Thoracic aorta (tissue), 2 donors: ENCODE measurements at regions not wholly inside any gene's neighbourhood (a gene's known extent, or its start where the extent isn't known, plus 50 kb on each side); places are given as distances from the start of the nearest gene placed in this dataset.

ENCODE experiments used
- ATAC-seq: fragments of 150-250 bp; one replicate; pipeline ENCODE4 v1.8.0; 2017; ENCODE audit warnings: low read depth; ENCODE audit not compliant: insufficient number of reproducible peaks, low FRiP score
- DNase-seq: peaks from one replicate; pipeline ENCODE4 v3.0.0-alpha.2; 2020; ENCODE audit warnings: low spot score
- H3K27ac ChIP-seq, 2 donors: fragments of 200-600 bp; sonication (generic); 1 replicate in 1 of 2; 2 replicates in 1 of 2; pipeline ENCODE4 v1.5.1; 2016; ENCODE audit warnings: mild to moderate bottlenecking in 2 of 2, moderate library complexity in 2 of 2
- H3K27me3 ChIP-seq: fragments of 200-600 bp; sonication (generic); replicated peaks from 2 replicates; pipeline ENCODE4 v1.6.0; 2016; ENCODE audit warnings: mild to moderate bottlenecking; ENCODE audit not compliant: insufficient read depth
- H3K36me3 ChIP-seq: fragments of 200-600 bp; sonication (generic); one replicate; pipeline ENCODE4 v1.5.1; 2016
- H3K4me1 ChIP-seq, 2 donors: fragments of 200-600 bp; sonication (generic); 1 replicate in 1 of 2; 2 replicates in 1 of 2; pipeline versions ENCODE4 v1.5.1 to v1.6.0; 2016; ENCODE audit warnings: low read depth in 2 of 2, mild to moderate bottlenecking in 1 of 2; ENCODE audit not compliant: control insufficient read depth in 1 of 2
- H3K4me3 ChIP-seq: fragments of 200-600 bp; sonication (generic); 2 replicates; pipeline ENCODE4 v1.5.1; 2016; ENCODE audit warnings: mild to moderate bottlenecking
- H3K9me3 ChIP-seq: fragments of 200-600 bp; sonication (generic); 2 replicates; pipeline ENCODE4 v1.5.1; 2016
- TF ChIP-seq, protein P1 (sequence below): fragments of 200-600 bp; sonication (generic); IDR thresholded peaks from one replicate; pipeline ENCODE4 v1.5.1; 2019; ENCODE audit warnings: antibody characterized with exemption

DNA sequence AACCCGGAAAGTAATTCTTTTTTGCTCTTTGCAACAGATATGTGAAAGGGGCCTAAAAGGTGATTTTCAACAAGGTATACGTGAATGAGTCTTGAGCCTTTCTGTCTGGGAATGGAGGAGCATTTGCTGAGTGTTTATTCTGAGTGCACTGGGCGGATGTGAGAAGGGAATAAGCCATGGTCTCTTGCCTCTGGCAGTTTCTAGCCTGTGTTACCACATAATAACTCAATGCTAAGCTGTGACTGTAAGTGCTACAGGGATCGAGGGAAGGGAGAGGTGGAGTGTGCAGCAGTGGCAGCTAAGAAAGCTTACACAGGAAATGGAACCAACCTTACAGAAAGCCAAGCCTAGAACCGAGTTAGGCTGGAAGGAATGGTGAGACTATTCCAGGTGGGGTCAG is 444.3 kb downstream of the SLC4A3 start:
- ATAC-seq (no peak), DNase-seq (no peak)
- Histone ChIP-seq H3K36me3 (no peaks in the 10 kb centered on the region), H3K4me3 (no peak overlapping the region), H3K27me3 (no peaks in the 10 kb centered on the region), H3K9me3 (no peaks in the 10 kb centered on the region), H3K27ac (no peak overlapping the region), H3K4me1 (peaks cover 0 to 10% of the 10 kb centered on the region in 2 donors)
- TF ChIP-seq, protein P1, sequence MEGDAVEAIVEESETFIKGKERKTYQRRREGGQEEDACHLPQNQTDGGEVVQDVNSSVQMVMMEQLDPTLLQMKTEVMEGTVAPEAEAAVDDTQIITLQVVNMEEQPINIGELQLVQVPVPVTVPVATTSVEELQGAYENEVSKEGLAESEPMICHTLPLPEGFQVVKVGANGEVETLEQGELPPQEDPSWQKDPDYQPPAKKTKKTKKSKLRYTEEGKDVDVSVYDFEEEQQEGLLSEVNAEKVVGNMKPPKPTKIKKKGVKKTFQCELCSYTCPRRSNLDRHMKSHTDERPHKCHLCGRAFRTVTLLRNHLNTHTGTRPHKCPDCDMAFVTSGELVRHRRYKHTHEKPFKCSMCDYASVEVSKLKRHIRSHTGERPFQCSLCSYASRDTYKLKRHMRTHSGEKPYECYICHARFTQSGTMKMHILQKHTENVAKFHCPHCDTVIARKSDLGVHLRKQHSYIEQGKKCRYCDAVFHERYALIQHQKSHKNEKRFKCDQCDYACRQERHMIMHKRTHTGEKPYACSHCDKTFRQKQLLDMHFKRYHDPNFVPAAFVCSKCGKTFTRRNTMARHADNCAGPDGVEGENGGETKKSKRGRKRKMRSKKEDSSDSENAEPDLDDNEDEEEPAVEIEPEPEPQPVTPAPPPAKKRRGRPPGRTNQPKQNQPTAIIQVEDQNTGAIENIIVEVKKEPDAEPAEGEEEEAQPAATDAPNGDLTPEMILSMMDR: no peak

DNA sequence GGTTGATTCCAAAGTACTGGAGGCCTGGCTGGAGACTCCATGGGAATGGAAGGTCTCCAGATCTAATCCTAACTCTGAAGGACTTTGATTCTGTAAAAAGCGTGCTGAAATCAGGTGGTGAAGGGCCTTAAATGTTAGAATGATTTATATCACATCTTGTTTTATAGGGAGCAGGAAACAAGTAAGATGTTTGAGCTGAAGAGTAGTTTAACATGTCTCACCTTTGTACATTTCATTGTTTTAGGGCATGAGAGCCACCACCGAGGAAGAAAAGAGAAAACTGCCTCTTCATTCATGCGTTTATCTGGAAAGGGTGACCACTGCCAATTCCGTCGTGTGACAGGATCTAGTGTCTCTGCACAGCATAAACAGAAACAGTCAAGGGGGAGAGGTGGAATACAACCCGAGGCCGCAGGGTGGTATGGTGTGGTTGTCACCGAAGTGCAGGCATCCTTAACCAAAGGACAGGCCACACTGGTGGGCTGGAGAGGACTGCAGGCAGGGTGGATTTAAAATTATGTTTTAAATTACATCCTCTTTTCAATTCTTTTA is 445.3 kb downstream of the SLC4A3 start:
- ATAC-seq (no peak), DNase-seq (no peak)
- H3K4me3 ChIP-seq: no peak overlapping the region
- TF ChIP-seq, protein P1: no peak
- H3K27me3 ChIP-seq: no peaks in the 10 kb centered on the region
- H3K4me1 ChIP-seq: peaks cover 0 to 20% of the 10 kb centered on the region in 2 donors
- no peaks in the 10 kb centered on the region for H3K9me3 ChIP-seq
- no peak overlapping the region for H3K27ac ChIP-seq
- no peaks in the 10 kb centered on the region for H3K36me3 ChIP-seq

DNA sequence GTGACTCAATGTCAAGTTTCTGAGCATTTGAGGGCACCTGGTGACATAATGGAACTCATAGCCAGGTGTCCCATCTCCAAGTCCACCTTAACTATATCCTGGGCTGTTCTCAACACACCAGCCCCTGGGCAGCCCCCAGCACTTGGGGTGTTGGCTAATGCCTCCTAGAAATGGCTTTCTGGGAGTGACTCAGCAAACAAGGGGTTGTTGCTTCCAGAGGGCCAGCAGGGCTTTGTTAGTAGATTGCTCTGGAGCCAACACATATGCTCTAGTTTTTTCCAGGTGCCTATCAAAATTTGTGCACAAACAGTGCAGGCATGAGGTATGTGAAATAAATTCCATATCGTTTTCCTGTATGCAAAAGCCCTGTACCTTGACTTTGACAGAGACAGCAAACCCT is 448.4 kb downstream of the SLC4A3 start:
- Histone ChIP-seq H3K4me1 (peaks cover 5 to 41% of the 10 kb centered on the region in 2 donors), H3K27ac (no peak overlapping the region), H3K4me3 (no peak overlapping the region), H3K9me3 (no peaks in the 10 kb centered on the region), H3K36me3 (no peaks in the 10 kb centered on the region), H3K27me3 (no peaks in the 10 kb centered on the region)
- DNase-seq: no peak
- ATAC-seq: no peak
- TF ChIP-seq, protein P1: no peak

DNA sequence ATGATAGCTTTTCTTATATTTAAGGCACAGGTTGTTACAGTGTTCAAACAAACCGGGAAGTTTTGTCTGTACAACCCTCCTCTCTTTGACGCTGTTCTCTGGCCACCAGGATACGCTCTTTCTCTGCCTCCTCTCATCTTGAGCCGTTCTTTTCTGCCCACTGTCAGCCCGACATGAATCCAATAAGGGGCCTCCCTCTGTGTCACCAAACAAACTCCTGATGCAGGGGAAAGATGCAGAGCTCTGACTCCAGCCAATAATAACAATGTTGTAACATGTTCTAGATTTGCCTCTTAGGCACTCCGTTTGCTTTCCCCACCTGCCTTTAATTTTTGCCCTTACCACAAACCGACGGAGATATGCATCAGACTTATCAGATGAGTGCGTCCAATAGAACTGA is 449.3 kb downstream of the SLC4A3 start:
- ATAC-seq (peak; percentile 57), DNase-seq (peak; percentile 16)
- Histone ChIP-seq H3K27ac (peak overlapping the region; percentile 78 to 85), H3K27me3 (no peaks in the 10 kb centered on the region), H3K4me3 (peak overlapping the region; percentile 49), H3K36me3 (no peaks in the 10 kb centered on the region), H3K9me3 (no peaks in the 10 kb centered on the region), H3K4me1 (peaks cover 5 to 41% of the 10 kb centered on the region in 2 donors)
- TF ChIP-seq, protein P1: peak; percentile 43

DNA sequence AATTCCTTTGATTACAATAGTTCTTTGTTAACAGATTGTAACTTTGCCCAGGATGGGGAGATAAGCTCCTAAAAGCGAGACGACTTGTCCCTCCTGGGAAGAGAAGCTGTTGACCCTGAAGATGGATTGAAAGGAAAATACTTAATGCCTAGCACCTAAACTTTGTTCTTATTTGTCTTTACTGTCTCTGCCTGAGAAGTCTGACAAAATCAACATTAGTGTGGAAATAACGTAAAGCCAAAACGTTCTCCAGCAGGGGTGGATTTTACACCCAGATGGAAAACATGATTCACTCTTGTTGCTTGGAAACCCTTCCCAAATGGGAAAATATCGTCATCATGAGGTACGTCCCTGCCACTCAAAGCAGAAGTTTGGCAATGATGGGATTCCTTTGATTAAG is 450.1 kb downstream of the SLC4A3 start:
- no peaks in the 10 kb centered on the region for H3K27me3 ChIP-seq
- H3K36me3 ChIP-seq: no peaks in the 10 kb centered on the region
- no peak for DNase-seq
- peaks cover 5 to 47% of the 10 kb centered on the region in 2 donors for H3K4me1 ChIP-seq
- TF ChIP-seq, protein P1: no peak
- no peaks in the 10 kb centered on the region for H3K9me3 ChIP-seq
- ATAC-seq: peak; percentile 54
- peak overlapping the region; percentile 49 for H3K4me3 ChIP-seq
- H3K27ac ChIP-seq: peak overlapping the region; percentile 78 to 85
